ENCODE measurements at regions not wholly inside any gene's neighbourhood (a gene's known extent, or its start where the extent isn't known, plus 50 kb on each side); places are given as distances from the start of the nearest gene placed in this dataset.
A peak's percentile ranks its signal among the peaks of the same experiment; 100 is the strongest.

DNA sequence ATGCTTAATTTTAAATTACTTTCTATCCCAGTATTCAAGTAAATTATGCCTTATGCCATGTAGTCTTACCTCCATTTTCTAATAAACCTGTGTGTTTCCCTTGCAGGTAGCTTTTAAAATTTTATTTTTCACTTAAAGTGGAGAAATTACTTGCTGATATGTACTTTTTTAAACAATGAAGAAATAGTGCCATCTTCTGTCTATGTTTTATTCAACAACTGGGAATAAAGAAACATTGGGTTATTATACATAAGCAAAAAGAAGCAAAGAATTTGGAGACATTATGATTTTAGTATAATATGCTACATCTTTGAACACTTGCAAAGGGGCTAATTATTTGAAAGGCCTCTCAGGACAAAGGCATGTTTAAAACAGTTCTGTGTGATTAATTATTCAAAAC, 1912.9 kb downstream of the MRPL39 start:
- Mint-ChIP-seq H3K27ac (peak overlapping the region; percentile 57), H3K36me3 (ENCODE audit: insufficient read depth in 2 of 2) (peaks cover 0 to 1% of the 10 kb centered on the region in 2 donors), H3K27me3 (ENCODE audit: low read depth) (no peaks in the 10 kb centered on the region), H3K9me3 (peaks cover 0 to 3% of the 10 kb centered on the region in 2 donors), H3K4me3 (no peak overlapping the region), H3K4me1 (ENCODE audit: low read depth) (no peaks in the 10 kb centered on the region)
- ATAC-seq (replicated peaks in 1 of 2) = no peak
- no peak for DNase-seq

DNA sequence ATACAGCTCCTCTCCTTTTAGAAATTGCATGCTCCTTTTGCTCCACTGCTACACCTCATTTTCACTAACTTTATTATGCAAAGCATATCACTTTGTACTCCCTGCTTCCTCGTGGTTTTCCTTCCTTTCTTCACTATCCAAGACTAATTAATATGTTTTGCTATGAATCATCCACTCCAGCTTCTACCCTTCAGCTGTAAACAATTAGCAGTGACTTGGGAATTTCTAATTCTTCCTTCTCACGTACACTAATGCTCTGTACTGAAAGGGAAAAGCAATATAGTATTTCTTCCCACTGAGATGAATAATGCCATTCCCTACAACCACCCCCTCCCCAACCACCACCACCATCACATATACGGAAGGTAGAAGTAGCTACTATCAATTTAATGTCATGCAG, 1917.0 kb downstream of the MRPL39 start:
- H3K36me3 Mint-ChIP-seq (ENCODE audit: insufficient read depth in 2 of 2) = no peaks in the 10 kb centered on the region
- ATAC-seq (replicated peaks in 1 of 2) (no peak), DNase-seq (no peak)
- no peaks in the 10 kb centered on the region for H3K4me1 Mint-ChIP-seq (ENCODE audit: low read depth)
- H3K27ac Mint-ChIP-seq = no peak overlapping the region
- H3K27me3 Mint-ChIP-seq (ENCODE audit: low read depth) = peaks cover 7% of the 10 kb centered on the region
- no peak overlapping the region for H3K4me3 Mint-ChIP-seq
- peaks cover 0 to 1% of the 10 kb centered on the region in 2 donors for H3K9me3 Mint-ChIP-seq

DNA sequence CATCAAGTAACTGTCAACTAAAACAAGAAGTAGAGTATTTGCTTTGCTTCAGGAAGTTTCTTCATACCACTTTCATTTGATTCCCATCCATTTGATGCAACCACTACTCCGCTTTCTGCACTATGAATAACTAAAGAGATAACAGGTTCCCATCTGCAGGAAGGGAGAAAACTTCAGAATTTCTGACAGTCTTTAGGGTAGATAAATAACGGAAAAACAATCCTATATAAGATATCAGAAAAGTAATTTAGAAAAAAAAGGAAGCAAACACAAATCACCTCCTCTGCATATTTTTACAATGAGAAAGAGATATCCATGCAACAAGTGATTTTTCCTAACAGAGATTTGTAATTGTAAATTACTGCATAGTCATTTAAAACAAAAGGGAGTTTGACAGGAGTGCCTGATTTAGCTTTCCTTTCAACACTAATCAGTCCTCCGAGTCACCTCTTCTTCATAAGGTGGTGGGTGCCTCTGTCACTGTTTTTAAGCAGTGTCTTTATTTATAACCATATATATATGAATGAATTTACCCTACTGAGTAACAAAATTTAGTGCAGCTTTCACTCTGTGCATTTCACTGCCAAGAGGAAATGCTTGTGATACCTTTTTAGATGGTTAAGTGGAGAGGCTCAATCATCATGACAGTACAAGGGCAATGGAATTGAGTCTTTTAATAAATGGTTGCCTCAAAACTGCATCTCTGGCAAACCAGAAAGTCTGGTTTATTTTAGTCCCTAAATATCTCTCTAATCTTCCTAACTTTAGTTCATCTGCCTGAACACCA, 1920.4 kb downstream of the MRPL39 start:
- no peaks in the 10 kb centered on the region for H3K9me3 Mint-ChIP-seq

DNA sequence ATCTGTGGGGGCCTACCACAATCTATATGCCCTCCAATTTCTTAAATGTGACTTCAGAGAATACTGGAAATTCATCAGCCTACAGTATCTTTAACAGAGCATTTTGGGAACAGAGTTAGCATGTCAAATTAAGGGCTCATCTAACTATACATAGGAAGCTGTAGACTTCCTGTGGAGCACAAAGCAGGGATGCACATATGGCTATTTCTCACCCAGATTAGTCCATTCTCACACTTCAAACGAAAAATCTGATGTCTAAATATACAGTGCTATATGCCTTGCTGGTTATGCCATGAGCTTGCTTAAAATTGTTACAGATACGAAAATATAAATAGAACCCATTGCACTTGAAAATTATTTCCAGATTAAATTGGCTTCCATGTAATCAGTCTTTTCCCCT, 1922.8 kb downstream of the MRPL39 start:
- H3K4me1 Mint-ChIP-seq (ENCODE audit: low read depth) = no peaks in the 10 kb centered on the region

More for the DNA sequence above, 1920.4 kb downstream of the MRPL39 start:
- no peak for DNase-seq
- H3K4me1 Mint-ChIP-seq (ENCODE audit: low read depth) = no peaks in the 10 kb centered on the region
- H3K27ac Mint-ChIP-seq = no peak overlapping the region
- H3K27me3 Mint-ChIP-seq (ENCODE audit: low read depth) = peaks cover 7% of the 10 kb centered on the region
- no peaks in the 10 kb centered on the region for H3K36me3 Mint-ChIP-seq (ENCODE audit: insufficient read depth in 2 of 2)
- no peak for ATAC-seq (replicated peaks in 1 of 2)
- no peak overlapping the region for H3K4me3 Mint-ChIP-seq

DNA sequence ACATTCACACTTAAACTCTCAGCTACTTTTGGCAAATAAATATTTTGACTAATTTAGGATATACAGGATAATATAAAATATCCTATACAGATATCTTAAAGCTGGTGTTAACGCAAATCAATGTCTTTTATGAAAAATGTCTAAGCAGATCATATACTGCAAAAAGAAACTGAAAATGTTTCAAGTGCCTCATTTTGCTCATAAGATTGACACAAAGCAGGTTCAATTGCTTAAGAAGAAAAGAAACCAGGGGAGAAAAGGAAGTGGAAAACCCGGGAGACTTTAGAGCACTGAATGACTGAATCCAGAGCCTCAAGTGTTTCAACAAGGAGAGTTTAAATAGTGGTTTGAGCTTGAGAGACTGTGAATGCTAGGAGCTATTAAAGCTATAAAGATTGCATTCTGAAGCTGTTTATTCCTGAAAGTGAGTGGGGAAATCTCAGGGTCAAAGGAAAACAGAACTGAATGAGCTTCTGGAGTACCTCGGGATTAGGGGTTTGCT, 1943.0 kb downstream of the MRPL39 start:
- Mint-ChIP-seq H3K27ac (no peak overlapping the region), H3K27me3 (ENCODE audit: low read depth) (no peaks in the 10 kb centered on the region), H3K9me3 (no peaks in the 10 kb centered on the region), H3K4me1 (ENCODE audit: low read depth) (no peaks in the 10 kb centered on the region), H3K4me3 (no peak overlapping the region), H3K36me3 (ENCODE audit: insufficient read depth in 2 of 2) (no peaks in the 10 kb centered on the region)
- ATAC-seq (replicated peaks in 1 of 2) (no peak), DNase-seq (no peak)

More for the DNA sequence above, 1922.8 kb downstream of the MRPL39 start:
- H3K4me3 Mint-ChIP-seq = no peak overlapping the region
- no peak overlapping the region for H3K27ac Mint-ChIP-seq
- H3K36me3 Mint-ChIP-seq (ENCODE audit: insufficient read depth in 2 of 2) = no peaks in the 10 kb centered on the region
- H3K9me3 Mint-ChIP-seq = peaks cover 0 to 2% of the 10 kb centered on the region in 2 donors
- peaks cover 7% of the 10 kb centered on the region for H3K27me3 Mint-ChIP-seq (ENCODE audit: low read depth)
- no peak for ATAC-seq (replicated peaks in 1 of 2)
- no peak for DNase-seq

DNA sequence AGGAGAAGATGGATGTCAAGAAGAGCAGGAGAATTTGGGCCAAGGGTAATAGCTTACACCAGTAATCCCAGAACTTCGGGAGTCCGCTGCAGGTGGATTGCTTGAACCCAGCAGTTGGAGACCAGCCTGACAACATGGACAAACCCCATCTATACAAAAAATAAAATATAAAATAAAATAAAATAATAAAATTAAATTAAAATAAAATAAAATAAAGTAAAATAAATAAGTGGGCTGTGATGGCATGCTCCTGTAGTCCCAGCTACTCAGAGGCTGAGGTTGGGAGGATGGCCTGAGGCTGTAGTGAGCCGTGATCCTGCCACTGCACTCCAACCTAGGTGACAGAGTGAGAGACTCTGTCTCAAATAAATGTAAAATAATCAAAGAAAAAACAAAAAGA, 1946.7 kb downstream of the MRPL39 start:
- ATAC-seq (replicated peaks in 1 of 2) = no peak
- no peak for DNase-seq
- Mint-ChIP-seq H3K36me3 (ENCODE audit: insufficient read depth in 2 of 2) (no peaks in the 10 kb centered on the region), H3K4me1 (ENCODE audit: low read depth) (no peaks in the 10 kb centered on the region), H3K4me3 (no peak overlapping the region), H3K27me3 (ENCODE audit: low read depth) (no peaks in the 10 kb centered on the region), H3K9me3 (no peaks in the 10 kb centered on the region), H3K27ac (no peak overlapping the region)

DNA sequence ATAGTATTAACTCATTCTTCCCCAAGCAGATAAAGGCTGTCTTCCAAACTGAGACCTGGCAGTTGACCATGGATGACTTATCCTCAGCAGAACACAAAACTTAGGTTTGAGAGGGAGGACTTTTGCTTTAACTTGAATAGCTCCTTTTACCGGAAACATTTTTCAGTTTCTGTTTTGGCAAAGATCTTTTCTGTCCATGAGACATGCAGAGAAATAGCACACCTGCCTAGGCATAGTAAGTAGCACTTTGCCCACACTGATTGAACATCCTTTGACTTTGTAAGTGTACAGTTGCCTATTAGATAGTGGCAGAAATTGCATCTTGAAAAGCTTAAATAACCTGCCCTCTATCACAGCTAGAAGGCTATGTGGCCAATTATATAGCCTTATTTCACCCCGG, 1962.5 kb downstream of the MRPL39 start:
- H3K27ac Mint-ChIP-seq = no peak overlapping the region
- no peaks in the 10 kb centered on the region for H3K36me3 Mint-ChIP-seq (ENCODE audit: insufficient read depth in 2 of 2)
- DNase-seq (no peak), ATAC-seq (replicated peaks in 1 of 2) (no peak)
- H3K27me3 Mint-ChIP-seq (ENCODE audit: low read depth) = peaks cover 5% of the 10 kb centered on the region
- no peaks in the 10 kb centered on the region for H3K9me3 Mint-ChIP-seq
- no peak overlapping the region for H3K4me3 Mint-ChIP-seq
- H3K4me1 Mint-ChIP-seq (ENCODE audit: low read depth) = no peaks in the 10 kb centered on the region

DNA sequence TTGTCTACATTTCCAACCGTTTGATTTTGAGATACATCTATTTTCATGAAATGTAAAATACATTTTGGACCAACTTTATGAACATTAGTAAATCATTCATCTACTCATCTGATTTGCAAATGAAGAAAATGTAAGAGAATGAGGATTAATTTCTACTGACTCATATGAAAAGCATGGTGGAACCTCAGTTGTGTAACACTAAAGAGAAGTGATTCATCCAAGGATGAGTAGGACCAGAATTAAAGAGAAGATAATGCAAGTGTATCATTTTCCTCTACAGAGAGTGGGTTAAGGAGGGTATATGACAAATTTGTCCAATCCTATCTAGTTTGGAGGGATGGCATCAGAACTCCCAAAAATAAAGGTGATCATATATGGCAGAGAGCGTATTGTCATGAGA, 1967.6 kb downstream of the MRPL39 start:
- Mint-ChIP-seq H3K27ac (no peak overlapping the region), H3K27me3 (ENCODE audit: low read depth) (peaks cover 7% of the 10 kb centered on the region), H3K4me3 (no peak overlapping the region), H3K4me1 (ENCODE audit: low read depth) (no peaks in the 10 kb centered on the region), H3K9me3 (no peaks in the 10 kb centered on the region), H3K36me3 (ENCODE audit: insufficient read depth in 2 of 2) (no peaks in the 10 kb centered on the region)
- no peak for DNase-seq
- ATAC-seq (replicated peaks in 1 of 2) = no peak

DNA sequence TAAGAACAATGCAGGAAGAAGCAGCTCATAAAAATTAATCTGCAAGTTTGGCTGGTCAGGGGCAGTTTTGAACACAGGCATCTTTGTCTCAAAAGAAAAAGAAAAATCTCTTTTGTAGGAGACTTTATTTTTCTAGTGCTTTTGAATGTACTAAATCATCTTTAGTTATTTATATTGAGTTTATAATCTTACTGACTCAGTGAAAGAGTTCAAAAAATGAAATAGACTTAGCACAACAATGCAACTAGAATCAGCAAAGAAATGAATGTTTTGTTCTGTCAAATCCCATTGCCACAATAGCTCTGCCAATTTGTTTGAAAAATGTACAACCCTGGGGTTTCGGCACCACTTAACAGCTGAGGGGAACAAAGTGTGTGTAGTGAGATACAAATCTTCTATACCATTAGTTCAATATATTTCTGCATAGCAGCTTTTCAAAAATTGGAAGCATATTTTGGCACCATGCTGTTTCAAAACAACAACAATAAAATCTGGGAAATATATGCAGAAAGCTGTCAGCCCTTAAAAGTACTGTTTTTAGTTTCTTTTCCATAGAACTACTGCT, 1969.1 kb downstream of the MRPL39 start:
- no peak for DNase-seq
- H3K27ac Mint-ChIP-seq = no peak overlapping the region
- H3K4me1 Mint-ChIP-seq (ENCODE audit: low read depth) = no peaks in the 10 kb centered on the region
- H3K27me3 Mint-ChIP-seq (ENCODE audit: low read depth) = peaks cover 7% of the 10 kb centered on the region
- no peaks in the 10 kb centered on the region for H3K9me3 Mint-ChIP-seq
- H3K4me3 Mint-ChIP-seq = no peak overlapping the region
- no peak for ATAC-seq (replicated peaks in 1 of 2)
- H3K36me3 Mint-ChIP-seq (ENCODE audit: insufficient read depth in 2 of 2) = no peaks in the 10 kb centered on the region

DNA sequence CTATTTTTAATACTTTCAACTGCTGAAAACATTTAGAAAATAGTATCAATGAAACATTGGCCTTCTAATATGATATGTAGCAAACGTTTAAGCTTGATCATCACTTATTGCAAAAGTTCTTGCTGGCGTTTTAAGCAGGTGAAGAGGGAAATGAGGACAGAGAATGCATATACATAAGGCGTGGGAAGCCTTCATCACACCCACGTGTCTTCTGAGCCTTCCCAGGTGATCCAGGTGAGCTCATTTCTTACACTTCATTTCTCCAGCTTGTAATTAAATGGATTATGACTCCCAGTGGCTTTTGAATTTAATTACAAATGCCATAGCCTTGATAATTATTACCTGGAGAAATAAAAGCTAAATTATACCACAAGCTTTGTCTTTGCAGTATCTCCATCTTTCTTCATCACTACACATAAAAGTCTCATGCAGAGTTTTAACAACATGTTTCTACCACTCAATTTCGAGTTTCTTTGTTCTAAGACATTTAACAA, 1973.8 kb downstream of the MRPL39 start:
- H3K4me1 Mint-ChIP-seq (ENCODE audit: low read depth) = no peaks in the 10 kb centered on the region
- no peak for ATAC-seq (replicated peaks in 1 of 2)
- no peaks in the 10 kb centered on the region for H3K36me3 Mint-ChIP-seq (ENCODE audit: insufficient read depth in 2 of 2)
- H3K9me3 Mint-ChIP-seq = no peaks in the 10 kb centered on the region
- H3K4me3 Mint-ChIP-seq = no peak overlapping the region
- no peak overlapping the region for H3K27ac Mint-ChIP-seq
- DNase-seq = no peak
- H3K27me3 Mint-ChIP-seq (ENCODE audit: low read depth) = no peaks in the 10 kb centered on the region

DNA sequence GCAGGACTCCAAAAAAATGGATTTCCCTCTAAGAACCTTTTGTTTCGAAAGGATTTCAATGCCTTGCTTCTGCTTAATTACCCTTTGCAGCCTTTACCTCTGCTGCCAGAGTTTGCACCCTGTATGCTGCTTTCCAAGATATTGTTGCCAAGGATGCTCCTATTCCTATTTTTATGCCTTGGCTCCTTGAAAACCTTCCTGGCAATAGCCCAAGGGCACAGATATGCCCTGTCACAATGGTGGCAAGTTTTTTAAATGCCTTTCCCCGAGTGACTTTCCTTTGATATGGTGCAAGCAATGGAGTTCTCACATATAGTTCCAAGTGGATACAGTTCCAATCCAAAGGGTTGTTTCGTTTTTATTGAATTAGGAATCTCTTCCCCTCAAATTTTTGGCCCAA, 1983.0 kb downstream of the MRPL39 start:
- H3K4me3 Mint-ChIP-seq = no peak overlapping the region
- H3K9me3 Mint-ChIP-seq = no peaks in the 10 kb centered on the region
- no peaks in the 10 kb centered on the region for H3K36me3 Mint-ChIP-seq (ENCODE audit: insufficient read depth in 2 of 2)
- no peak overlapping the region for H3K27ac Mint-ChIP-seq
- H3K4me1 Mint-ChIP-seq (ENCODE audit: low read depth) = no peaks in the 10 kb centered on the region
- DNase-seq (no peak), ATAC-seq (replicated peaks in 1 of 2) (no peak)
- no peaks in the 10 kb centered on the region for H3K27me3 Mint-ChIP-seq (ENCODE audit: low read depth)

DNA sequence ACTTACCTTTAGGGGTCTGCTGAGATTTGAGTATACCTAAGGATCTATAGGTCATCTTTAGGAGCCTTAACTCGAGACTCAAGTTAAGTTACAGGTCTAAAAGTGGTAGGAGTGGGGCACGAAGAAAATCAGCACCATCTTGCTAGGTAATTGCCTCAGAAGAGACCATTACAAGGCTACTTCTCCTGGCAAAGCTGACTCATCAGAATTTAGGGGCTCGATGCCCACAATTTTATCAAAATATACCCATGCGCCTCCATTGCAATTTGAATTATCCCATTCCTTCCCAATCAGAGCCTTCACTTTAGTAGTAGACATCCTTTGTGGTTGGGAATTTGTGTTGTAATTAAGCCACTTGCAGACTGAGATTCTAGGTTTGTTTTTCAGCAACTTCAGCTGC, 1994.3 kb downstream of the MRPL39 start:
- DNase-seq = no peak

DNA sequence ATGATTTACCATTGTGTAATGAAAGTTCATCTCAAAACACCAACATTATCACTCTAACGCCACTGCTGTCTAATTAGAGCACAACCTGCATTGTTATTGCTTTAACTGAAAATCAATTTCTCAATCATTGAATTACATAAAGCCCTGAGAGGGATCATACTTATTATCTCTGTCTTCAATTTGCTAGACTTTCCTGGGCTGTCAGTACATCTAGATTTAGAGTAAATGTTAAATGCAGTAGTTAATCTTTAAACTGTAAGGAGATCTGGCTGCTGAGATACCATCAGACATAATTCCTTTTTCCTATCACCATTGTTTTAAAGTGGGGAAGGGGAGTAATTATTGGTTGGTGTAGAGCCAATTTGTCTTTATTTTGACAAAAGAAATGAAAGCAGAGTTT, 1995.1 kb downstream of the MRPL39 start:
- H3K4me1 Mint-ChIP-seq (ENCODE audit: low read depth) = no peaks in the 10 kb centered on the region
- H3K27me3 Mint-ChIP-seq (ENCODE audit: low read depth) = no peaks in the 10 kb centered on the region
- peaks cover 1 to 4% of the 10 kb centered on the region in 2 donors for H3K9me3 Mint-ChIP-seq
- DNase-seq (no peak), ATAC-seq (replicated peaks in 1 of 2) (no peak)
- no peaks in the 10 kb centered on the region for H3K36me3 Mint-ChIP-seq (ENCODE audit: insufficient read depth in 2 of 2)
- H3K27ac Mint-ChIP-seq = no peak overlapping the region
- H3K4me3 Mint-ChIP-seq = no peak overlapping the region

More for the DNA sequence above, 1994.3 kb downstream of the MRPL39 start:
- no peak for ATAC-seq (replicated peaks in 1 of 2)
- Mint-ChIP-seq H3K27me3 (ENCODE audit: low read depth) (no peaks in the 10 kb centered on the region), H3K36me3 (ENCODE audit: insufficient read depth in 2 of 2) (no peaks in the 10 kb centered on the region), H3K4me3 (no peak overlapping the region), H3K9me3 (peaks cover 1 to 3% of the 10 kb centered on the region in 2 donors), H3K27ac (no peak overlapping the region), H3K4me1 (ENCODE audit: low read depth) (no peaks in the 10 kb centered on the region)

All from activated T-cell treated with anti-CD3 and anti-CD28 coated beads, Interleukin-2, amount 50 U/mL, for 72 hours (primary cell).